ENCODE measurements at regions not wholly inside any gene's neighbourhood (a gene's known extent, or its start where the extent isn't known, plus 50 kb on each side); places are given as distances from the start of the nearest gene placed in this dataset.

DNA sequence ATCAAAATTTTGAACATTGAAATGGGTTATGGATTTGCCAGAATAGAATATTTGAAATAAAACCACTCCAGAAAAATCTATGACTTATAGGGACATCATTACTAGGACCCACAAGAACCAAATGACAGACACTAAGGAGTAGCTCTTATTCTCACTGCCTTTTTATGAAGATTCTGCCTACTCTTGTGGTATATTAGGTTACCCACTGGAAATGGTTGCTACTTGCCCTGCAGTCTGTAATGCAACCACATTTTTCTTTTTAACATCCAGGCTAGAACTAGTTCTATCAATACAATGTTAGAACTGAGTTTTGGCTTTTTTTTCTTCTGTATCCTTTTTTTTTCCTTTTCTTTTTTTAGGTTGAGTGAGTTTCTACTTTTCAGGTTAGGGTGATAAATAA is 158.9 kb downstream of the PPP1R2C start:
- no peak for DNase-seq (ENCODE audit: low spot score)

DNA sequence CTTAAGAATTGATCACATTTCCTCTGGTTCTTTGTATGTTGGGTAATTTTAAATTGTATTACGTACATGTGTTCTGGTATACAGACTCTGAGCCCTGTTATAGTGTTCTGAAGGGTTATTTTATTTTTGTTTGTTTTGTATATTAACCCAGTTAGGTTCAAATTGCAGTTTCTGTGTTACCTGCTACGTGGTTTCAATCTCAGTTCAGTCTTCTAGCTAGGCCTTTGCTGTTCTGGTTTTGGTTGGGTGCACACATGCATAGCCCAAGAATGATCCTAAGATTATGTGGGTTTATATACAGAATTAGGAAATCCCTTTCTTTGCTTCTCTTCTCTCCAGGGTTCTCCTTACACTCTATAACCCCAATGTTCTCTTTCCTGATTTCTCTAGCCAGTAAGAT is 161.0 kb downstream of the PPP1R2C start:
- DNase-seq (ENCODE audit: low spot score), result no peak

DNA sequence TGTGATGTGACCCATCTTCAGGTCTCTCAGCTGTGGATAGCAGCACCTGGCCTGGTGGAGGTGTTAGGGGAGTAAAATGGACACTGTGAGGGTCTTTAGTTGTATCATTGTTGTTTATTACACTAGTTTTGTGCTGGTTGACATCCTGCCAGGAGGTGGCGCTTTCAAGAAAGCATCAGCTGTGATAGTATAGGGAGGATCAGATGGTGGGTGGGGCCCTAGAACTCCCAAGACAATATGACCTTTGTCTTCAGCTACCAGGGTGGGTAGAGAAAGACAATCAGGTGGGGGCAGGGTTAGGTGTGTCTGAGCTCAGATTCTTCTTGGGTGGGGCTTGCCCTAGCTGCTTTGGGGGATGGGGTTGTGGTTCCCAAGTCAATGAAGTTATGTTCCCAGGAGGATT is 162.8 kb downstream of the PPP1R2C start:
- DNase-seq (ENCODE audit: low spot score), result peak; percentile 31

DNA sequence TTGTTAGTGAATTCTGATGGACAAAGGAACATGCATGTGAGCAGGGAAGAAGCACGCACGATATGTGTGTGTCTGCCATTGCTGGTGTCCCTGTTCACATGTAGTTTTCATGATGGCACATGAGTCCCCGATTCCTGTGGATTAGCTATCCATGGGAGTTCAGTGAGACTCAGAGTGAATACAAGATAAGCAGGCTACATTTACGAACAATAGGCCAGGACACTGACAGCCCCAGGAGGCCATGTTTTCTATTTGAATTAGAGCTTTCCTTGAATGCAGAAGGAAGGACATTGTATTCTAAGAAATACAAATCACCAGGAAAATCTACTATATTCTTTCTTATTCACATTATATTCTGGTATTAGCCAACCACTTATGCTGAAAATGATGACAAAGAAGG is 171.4 kb downstream of the PPP1R2C start:
- no peak for DNase-seq (ENCODE audit: low spot score)

DNA sequence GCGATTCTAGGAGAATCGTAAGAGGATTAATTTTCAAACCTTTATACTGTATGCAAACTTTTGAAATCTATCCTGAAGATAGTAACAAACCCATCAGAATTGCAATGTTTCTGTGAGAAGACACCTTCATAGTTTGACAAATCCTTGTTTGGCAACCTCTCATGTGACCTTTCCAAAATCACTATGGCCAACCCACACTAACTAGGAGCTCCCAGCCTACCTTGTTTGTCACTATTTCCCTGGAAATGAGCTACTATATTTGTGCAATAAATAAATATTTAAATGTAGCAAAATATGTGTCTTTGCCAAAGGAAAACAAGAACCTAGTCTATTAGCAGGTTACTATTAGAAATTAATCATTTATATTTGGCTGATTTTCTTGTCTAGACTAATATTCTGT is 173.7 kb downstream of the PPP1R2C start:
- DNase-seq (ENCODE audit: low spot score), result no peak

DNA sequence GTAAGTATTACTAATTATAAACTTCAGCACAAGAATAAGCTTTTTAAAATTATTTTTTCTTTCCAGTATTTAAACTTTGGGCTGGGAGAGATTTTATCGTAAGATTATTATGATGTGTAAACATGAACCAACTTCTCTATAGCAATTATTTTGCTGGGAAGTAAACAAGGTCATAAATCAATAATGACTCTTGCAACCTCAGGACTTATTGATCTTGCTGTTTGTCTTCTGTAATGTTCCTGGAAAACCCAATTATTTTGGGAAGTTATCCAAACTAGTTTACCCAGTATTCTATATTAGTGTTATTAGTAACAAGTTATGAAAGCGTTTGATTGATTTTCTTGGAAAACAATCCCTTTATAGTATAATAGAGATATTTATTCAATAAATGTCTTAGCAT is 174.9 kb downstream of the PPP1R2C start:
- DNase-seq (ENCODE audit: low spot score), result no peak

DNA sequence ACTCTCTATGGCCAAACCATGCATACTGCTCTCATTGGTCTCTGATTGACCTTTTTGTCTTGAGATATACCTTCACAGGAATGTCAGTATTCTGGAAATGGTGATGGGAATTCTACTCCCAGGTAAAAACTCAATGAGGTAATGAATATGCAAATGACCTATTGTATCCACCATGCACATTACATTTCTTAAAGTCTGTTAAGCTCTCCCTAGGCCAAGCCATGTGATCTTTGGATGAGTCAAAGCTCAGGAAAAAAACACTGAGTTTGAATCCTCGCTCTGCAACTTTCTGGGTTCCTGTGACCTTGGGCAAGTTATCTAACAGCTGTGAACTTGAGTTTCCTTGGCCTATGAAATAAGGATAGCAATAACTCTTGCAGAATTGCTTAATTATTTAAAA is 175.4 kb downstream of the PPP1R2C start:
- no peak for DNase-seq (ENCODE audit: low spot score)

DNA sequence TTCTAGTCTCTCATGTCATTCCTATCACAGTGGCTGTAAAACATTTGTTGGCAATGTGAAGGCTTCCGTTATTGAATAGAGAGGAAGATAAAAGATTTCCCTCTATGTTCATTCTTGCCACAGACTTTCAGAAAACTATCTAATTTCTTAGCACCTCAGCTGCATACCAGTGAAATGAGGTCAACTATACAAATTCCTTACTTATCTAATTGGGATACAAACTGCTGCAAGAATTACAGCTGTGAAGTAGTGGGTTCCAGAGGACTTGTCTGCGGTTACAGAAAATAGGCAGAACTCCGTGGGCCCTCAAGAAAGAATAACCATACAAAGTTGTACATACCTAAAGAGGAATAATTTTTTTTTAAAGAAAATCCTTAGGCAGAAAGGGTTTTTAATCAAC is 175.8 kb downstream of the PPP1R2C start:
- DNase-seq (ENCODE audit: low spot score), result no peak

DNA sequence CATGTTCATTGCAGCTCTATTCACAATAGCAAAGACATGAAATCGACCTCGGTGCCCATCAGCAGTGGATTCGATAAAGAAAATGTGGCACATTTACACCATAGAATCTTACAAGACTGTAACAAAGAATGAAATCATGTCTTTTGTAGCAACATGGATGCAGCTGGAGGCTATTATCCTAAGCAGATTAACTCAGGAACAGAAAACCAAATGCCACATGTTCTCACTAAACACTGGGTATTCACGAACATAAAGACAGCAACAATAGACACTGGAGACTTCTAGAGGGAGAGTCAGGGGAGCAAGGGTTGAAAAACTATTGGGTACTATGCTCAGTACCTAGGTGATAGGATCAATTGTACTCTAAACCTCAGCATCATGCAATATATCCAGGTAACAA is 180.5 kb downstream of the PPP1R2C start:
- DNase-seq (ENCODE audit: low spot score), result no peak

DNA sequence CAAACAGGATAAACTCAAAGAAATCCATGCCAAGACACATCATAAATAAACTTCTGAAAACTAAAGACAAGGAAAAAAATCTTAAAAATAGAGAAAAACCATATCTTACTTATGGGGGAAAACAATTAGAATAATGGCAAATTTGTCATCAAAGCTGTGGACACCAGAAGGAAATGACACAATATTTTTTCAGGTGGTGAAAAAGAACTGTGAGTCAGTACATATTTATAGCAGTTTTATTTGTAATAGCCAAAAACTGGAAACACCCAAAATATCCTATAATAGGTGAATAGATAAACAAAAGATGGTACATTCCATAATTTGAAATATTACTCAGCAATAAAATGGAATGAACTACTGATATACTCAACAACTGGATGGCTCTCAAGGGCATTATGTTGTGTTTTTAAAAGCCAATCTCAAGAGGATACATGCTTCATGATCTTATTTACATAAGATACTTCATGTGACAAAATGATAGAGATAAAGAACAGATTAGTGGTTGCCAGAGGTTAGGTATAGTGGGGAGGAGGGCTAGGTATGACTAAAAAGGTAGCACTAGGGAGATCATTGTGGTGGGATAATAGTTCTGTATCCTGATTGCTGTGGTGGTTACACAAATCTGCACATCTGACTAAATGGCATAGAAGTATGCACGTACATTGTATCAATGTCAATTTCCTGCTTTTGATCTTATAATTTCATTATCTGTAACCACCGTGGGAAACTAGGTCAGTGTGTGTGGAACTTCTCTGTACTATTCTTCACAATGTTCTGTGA is 191.9 kb downstream of the PPP1R2C start:
- DNase-seq (ENCODE audit: low spot score), result no peak

DNA sequence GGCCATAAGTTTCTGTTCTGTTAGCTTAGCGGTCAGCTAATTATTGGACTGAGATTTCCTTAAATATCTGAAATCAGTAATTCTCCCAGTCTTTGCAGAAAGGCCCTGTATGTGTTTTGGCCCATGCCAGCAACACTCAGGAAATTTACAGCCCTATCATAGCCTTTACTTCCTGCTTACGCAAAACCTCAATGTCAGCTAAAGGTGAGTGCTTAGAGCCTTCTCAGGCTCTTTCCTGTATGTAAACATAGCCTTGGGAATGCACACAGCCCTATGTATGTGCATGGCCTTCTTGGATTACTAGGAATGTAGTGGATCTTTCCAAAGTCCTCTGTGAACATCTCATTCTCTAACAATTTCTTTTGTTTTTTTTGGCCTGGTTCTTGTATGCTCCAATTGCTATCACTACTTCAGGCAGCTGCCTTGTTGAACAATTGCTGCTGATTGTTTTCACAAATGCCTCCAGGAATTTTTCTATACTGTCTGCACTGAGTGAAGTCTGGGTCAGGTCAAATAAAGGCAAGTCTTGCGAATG is 200.0 kb downstream of the PPP1R2C start:
- no peak for DNase-seq (ENCODE audit: low spot score)

DNA sequence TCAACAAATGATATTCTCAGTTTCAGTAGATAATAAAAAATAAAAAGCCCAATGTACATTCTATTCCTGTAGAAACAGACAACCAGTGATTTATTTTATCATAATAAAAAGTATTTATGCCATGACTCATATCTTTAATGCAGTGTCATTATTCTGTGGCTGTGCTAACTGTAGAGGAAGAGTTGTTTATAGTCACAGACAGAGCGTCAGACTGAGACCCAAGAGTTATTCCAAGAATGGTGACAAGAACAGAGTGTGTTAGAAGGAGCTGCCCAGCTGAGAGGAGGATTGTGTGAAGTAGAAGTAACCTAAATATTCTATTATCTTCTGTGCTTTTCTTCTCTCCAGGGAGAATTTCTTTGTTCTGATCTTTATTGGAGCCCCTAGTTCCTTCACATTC is 210.7 kb downstream of the PPP1R2C start:
- DNase-seq (ENCODE audit: low spot score), result no peak

DNA sequence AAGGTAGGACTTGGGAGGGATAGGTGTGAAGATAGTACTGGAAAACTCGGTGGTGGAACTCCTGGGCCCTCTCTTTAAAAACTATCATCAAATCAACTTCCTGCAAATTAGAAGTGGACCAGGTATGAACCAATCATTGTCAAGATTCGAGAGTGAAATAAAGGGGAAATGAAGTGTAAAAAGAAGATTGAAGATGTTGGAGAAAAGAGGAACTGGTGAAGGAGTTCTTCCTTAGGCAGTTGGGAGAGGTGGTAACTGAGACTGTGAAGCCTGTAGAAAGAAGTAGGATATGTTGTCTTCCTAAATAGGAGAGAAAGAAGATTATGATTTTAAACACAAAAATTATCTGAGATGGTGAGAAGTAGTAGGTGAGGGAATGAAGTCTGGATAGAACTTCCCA is 212.2 kb downstream of the PPP1R2C start:
- DNase-seq (ENCODE audit: low spot score), result no peak

DNA sequence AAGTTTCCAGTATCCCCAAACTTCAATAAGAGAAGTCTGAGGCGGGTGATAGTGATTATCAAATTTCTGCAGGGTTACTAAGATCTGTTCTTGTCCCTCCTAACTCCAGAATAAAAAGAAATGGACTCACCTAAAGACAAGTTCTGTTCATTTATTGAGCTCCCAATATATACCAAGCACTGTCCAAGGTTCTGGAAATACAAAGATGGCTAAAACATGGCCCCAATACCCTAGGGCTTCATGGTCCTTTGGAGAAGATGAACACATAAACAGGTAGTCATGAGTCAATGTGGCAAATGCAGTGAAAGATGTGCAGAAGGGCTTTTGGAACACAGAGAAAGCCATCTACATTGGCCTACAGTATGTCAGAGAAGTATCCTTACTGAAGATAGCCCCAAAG is 231.2 kb downstream of the PPP1R2C start:
- DNase-seq (ENCODE audit: low spot score), result no peak

DNA sequence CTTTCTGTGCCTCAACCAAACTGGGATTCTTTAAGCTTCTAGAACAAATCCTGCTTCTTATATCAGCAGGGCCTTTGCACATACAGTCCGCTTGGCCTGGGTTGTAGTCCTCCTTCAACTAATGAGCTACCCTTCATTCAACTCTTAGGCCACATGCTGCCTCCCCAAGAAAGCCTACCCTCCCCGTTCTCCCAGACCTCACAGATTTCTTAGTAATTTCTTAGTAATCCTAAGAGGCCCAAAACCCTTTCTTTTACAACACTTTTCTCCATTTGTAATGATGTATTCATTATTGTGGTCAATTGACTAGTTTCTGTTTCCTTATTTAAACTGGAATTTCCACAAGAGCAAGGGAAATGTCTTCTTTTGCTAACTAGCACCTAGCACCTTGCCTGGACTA is 233.1 kb downstream of the PPP1R2C start:
- no peak for DNase-seq (ENCODE audit: low spot score)

DNA sequence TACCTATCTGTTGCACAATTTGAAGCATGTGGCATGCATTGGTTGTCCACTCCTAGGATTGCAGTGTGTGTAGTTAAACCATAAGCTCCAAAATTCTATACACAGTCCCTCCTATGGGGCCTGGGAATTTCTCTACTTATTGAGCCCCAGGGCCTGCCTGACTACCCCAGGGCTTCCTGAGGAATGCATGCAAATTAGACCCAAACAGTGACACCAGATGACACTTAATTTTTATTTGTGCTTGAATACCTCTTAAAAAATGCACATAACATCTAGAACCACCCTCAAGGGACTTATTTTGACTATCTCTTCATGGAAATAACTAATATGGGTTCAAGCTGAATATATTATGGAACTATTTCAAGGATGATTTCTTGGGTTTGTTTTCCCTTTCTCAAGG is 236.4 kb downstream of the PPP1R2C start:
- DNase-seq (ENCODE audit: low spot score), result no peak

DNA sequence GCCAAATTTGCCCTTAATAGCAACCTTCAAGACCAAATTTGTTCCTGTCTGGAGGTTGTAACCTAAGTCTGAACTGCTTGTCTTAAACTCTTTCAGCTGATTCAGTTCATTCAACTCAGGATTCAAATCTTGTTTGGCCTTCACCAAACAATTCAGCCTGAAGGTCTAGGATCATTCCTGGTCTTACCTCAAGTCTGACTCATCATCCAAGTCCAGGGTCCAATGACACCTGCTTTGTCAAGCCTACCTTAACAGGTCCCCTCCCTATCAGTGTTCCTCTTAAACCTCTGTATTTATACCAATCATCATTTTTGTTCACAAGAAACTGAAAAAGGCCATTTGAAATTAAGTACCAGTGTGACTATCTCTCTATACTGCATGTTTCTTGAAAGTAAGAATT is 237.8 kb downstream of the PPP1R2C start:
- DNase-seq (ENCODE audit: low spot score), result no peak

DNA sequence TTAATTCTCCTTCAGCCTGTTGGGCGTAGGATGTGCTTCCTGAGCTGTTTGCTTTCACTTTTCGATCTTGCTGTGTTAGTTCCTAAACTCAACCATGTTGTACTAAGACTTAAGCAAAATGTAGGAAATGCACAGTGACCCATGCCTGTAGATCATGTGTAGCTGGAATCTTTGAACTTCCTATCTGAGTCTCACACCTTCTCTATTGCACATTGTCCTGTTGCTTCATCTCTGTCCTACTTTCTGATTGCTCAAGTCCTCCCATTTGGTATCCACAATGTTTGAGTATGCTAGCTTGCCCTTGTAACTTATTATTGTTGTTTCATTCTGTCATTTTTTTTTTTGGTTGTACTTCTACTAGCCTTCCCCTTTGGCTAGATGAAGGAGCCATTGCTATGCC is 239.6 kb downstream of the PPP1R2C start:
- no peak for DNase-seq (ENCODE audit: low spot score)

DNA sequence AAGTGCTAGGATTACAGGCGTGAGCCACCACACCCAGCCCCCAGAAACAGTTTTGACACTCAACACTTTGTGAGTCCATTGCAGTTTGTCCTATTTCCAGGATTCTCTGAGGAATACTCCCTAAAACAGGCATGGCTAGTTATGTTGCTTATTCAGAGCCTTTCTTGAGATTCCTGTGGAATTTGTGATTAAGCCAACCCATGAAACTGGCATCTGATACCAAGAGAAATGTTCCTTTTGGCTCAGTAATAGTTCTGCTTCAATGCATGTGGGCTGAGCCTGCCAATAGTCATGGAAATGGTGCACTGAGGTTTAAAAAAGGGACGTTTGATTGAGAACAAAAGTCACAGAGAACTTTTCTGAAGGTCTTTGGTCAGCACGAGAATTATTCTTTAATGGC is 241.7 kb downstream of the PPP1R2C start:
- no peak for DNase-seq (ENCODE audit: low spot score)

DNA sequence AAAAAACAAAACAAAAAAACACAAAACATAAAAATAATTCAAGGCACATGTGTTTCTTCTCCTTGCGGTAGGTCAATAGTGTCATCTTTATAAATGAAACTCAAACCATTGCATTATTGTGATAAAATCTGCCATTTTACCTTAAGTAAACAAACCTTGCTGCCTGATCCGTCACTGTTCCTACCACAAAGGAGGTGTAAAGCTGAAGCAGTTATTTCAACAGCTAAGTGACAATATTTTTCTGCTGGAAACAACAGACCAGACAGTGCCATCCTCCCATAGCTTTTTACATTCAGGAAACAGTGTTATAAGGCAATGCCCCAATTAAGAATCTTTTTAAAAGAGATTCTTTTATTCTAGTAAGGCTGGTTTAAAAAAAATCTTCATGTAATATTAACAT is 242.7 kb downstream of the PPP1R2C start:
- no peak for DNase-seq (ENCODE audit: low spot score)

DNA sequence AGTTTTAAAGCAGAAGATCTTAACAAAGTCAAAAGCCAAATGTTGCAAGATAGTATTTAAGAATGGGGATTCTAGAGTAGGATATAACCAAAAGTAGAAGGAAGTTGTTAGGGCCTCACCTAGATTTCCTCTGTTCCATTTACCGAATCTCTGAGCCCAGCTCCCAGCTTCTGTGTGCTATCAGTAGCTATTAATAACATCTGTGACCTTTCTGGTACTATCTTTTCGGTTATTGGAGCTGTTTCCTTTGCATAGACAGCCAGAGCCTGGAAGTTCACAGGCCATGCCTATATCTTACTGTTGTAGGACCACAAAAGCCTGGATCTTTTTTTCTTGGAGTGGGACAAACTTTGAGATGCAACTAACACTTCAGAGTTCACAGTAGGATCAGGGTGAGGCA is 244.2 kb downstream of the PPP1R2C start:
- DNase-seq (ENCODE audit: low spot score), result no peak

DNA sequence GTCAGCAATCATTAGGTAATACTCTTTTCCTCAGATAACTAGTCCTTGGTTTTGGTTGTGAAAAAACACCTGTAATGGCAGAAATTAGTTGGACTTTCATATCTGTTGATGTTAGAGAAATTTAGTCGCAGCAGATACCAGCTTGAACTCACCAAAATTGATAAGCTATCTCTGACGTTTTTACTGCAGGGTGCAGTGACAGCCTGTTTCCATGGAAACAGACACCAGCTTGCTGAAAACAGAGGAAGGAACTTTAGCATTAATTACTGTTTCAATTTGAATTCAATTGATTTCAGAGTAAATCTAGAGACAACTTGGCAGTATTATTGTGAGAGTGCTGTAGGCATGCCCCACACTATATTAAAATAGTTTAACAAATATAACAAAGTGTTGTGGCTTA is 246.5 kb downstream of the PPP1R2C start:
- no peak for DNase-seq (ENCODE audit: low spot score)

DNA sequence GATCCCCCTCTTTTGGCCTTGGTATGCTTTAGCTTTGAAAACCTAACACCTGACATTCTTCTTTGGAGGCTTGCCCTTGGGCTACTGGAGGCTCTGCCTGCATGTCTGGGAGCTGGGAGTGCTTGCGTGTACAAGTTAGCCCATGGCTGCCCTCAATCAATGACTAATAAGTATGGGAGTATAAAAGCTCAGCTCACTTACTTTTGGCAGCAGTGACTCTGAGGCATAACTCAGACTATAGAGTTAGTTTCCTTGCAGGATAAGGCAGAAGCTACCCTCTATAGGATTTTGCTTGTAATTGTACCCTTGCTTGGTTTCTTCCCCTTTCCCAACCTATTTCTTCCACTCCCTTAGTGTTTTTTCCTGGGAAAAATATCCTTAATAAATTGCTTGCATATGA is 247.9 kb downstream of the PPP1R2C start:
- DNase-seq (ENCODE audit: low spot score), result no peak

DNA sequence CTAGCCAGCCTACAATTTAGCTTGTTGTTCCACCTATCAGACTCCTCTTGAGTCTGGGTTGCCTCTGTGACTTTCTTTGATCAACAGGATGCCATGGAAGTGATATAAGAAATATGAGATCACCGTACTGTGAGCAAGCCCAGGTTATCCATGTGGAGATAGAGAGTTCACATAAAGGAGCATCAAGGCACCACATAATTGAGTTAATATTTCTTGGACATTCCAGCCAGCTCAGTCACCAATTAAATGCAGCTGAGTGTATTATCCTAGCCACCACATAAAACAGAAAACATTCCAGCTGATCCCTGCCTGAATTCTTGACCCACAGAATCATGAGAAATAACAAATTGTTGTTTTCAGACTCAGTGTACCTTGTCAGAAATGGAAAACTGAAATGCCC is 253.6 kb downstream of the PPP1R2C start:
- DNase-seq (ENCODE audit: low spot score), result peak; percentile 28

All from SW480 (cell line).